Ovary (tissue), 3 donors: ENCODE measurements at regions not wholly inside any gene's neighbourhood (a gene's known extent, or its start where the extent isn't known, plus 50 kb on each side); places are given as distances from the start of the nearest gene placed in this dataset.

Source experiments
- CTCF ChIP-seq, 3 donors: fragments of 450-650 bp in 2 of 3; fragments of 200-600 bp in 1 of 3; IDR thresholded peaks; one replicate each; pipeline versions ENCODE4 v1.5.1 to v1.8.0; 2016 to 2022; ENCODE audit warnings: antibody characterized with exemption in 3 of 3, mild to moderate bottlenecking in 1 of 3
- POLR2A ChIP-seq: fragments of 450-650 bp; IDR thresholded peaks from one replicate; pipeline ENCODE4 v1.6.1; 2017; ENCODE audit warnings: antibody characterized with exemption, mild to moderate bottlenecking, moderate library complexity
- donor health status: DM: no; HTN: no; CAD: no.

- TF ChIP-seq CTCF (IDR thresholded peaks at IDR 0.05) = no peak
- TF ChIP-seq POLR2A = no peak
Measured at GRCh38 chr3:167106456-167106855, 273.6 kb downstream of the ZBBX start.
